ENCODE measurements at regions not wholly inside any gene's neighbourhood (a gene's known extent, or its start where the extent isn't known, plus 50 kb on each side); places are given as distances from the start of the nearest gene placed in this dataset.
"Not testable (repeated sequence)": the region's sequence is repeated elsewhere in the genome, so short reads cannot be mapped to it uniquely, and the experiment has no call there.

DNA sequence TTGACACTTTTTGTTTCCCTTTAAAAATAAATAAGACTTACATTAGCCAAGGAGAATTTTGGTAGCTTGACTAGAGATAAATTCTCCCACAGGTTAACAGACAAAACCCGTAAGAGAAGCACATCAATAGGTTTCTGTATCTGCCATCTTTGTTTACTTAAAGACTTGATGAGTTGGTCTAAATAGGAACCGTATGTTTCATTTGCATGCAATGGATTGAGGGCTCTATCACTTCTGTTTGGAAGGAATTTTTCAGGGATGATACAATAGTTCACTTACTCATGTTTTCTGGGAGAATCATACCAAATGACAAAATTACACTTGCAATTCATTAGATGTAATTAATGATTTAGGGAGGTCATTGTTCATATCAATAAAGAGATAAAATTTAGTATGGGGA, 631.5 kb upstream of the NR2F2 start:
- intact Hi-C loops (cut with DNase I) = no loop called here
- Histone ChIP-seq H3K27ac (no peak overlapping the region), H3K36me3 (no peaks in the 10 kb centered on the region), H3K4me3 (no peak overlapping the region), H3K4me1 (no peaks in the 10 kb centered on the region), H3K9me3 (peaks cover 35% of the 10 kb centered on the region), H3K27me3 (ENCODE audit: low read depth) (no peaks in the 10 kb centered on the region)
- ATAC-seq (no peak), DNase-seq (no peak)
- TF ChIP-seq, protein P1, sequence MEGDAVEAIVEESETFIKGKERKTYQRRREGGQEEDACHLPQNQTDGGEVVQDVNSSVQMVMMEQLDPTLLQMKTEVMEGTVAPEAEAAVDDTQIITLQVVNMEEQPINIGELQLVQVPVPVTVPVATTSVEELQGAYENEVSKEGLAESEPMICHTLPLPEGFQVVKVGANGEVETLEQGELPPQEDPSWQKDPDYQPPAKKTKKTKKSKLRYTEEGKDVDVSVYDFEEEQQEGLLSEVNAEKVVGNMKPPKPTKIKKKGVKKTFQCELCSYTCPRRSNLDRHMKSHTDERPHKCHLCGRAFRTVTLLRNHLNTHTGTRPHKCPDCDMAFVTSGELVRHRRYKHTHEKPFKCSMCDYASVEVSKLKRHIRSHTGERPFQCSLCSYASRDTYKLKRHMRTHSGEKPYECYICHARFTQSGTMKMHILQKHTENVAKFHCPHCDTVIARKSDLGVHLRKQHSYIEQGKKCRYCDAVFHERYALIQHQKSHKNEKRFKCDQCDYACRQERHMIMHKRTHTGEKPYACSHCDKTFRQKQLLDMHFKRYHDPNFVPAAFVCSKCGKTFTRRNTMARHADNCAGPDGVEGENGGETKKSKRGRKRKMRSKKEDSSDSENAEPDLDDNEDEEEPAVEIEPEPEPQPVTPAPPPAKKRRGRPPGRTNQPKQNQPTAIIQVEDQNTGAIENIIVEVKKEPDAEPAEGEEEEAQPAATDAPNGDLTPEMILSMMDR (IDR thresholded peaks at IDR 0.05) = no peak

DNA sequence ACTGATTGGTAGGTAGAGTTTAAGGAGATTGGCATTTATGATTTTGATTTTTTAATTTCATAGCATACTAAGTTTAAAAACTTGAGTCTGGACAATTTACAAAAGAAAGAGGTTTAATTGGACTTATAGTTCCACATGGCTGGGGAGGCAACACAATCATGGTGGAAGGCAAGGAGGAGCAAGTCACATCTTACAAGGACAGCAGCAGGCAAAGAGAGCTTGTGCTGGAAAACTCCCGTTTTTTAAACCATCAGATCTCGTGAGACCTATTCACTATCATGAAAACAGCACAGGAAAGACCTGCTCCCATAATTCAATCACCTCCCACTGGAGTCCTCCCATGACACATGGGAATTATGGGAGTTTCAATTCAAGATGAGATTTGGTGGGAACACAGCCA, 630.9 kb upstream of the NR2F2 start:
- Histone ChIP-seq H3K4me3 (no peak overlapping the region), H3K27me3 (ENCODE audit: low read depth) (no peaks in the 10 kb centered on the region), H3K27ac (no peak overlapping the region), H3K9me3 (peaks cover 31% of the 10 kb centered on the region), H3K4me1 (no peaks in the 10 kb centered on the region), H3K36me3 (no peaks in the 10 kb centered on the region)
- TF ChIP-seq, protein P1 (IDR thresholded peaks at IDR 0.05) = no peak
- ATAC-seq (no peak), DNase-seq (no peak)
- intact Hi-C loops (cut with DNase I) = no loop called here

DNA sequence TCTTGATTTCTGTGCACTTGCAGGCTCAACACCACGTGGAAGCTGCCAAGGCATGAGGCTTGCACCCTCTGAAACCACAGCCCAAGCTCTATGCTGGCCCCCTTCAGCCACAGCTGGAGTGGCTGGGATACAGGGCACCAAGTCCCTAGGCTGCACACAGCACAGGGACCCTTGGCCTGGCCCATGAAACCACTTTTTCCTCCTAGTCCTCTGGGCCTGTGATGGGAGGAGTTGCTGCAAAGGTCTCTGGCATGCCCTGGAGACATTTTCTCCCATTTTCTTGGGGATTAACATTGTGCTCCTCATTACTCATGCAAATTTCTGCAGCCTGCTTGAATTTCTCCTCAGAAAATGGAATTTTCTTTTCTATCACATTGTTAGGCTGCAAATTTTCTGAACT, 629.8 kb upstream of the NR2F2 start:
- ATAC-seq; H3K36me3 ChIP-seq; intact Hi-C loops (cut with DNase I); H3K27me3 ChIP-seq (ENCODE audit: low read depth); H3K27ac ChIP-seq; H3K4me3 ChIP-seq; DNase-seq; H3K4me1 ChIP-seq: not testable (repeated sequence)
- H3K9me3 ChIP-seq = peaks cover 21% of the 10 kb centered on the region

DNA sequence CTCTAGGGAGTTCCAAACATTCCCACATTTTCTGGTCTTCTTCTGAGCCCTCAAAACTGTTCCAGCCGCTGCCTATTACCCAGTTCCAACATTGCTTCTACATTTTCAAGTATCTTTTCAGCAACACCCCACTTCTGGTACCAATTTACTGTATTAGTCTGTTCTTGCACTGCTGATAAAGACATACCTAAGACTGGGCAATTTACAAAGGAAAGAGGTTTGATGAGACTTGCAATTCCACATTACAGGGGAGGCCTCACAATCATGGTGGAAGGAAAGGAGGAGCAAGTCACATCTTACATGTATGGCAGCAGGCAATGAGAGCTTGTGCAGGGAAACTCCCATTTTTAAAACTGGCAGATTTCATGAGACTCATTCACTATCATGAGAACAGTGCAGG, 629.1 kb upstream of the NR2F2 start:
- intact Hi-C loops (cut with DNase I) = no loop called here
- no peak for DNase-seq
- H3K4me3 ChIP-seq = no peak overlapping the region

DNA sequence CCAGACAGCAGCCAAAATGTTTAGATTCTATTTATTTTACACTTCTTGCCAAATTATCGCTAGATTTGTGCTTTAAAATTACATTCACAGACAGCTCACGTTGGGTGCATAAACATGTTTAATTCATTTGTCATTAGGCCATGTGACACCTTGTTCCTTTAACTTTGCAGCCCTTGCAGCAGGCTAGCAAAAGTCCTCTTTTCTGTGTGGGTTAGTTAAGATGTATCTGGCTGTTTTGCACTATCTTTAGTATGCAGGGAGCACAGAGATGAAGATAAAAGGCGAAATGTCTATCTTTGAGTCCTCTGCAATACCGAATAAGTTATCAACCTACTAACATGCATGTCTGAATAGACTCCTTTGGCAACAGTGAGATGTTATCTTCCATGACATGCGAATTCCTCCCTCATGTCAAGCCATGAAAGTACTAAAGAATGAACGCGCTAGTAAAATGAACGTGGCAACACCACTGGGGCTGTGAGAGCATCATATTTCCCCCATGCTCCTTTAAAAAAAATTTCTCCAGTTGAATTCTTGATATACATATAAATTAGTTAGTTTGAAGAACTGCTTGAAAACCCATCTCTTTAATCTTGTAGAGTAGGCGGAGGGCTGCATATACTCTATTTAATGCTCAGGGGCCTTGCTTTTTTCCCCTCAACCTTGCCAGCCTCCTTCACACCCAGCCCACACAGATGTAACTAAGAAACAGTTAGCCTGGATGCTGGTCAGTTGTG, 620.4 kb upstream of the NR2F2 start:
- Histone ChIP-seq H3K36me3 (no peaks in the 10 kb centered on the region), H3K4me3 (no peak overlapping the region), H3K9me3 (no peaks in the 10 kb centered on the region), H3K4me1 (no peaks in the 10 kb centered on the region), H3K27ac (no peak overlapping the region), H3K27me3 (ENCODE audit: low read depth) (no peaks in the 10 kb centered on the region)
- DNase-seq (no peak), ATAC-seq (no peak)
- TF ChIP-seq, protein P1 (IDR thresholded peaks at IDR 0.05) = no peak
- intact Hi-C loops (cut with DNase I) = no loop called here

More for the DNA sequence above, 629.1 kb upstream of the NR2F2 start:
- peaks cover 21% of the 10 kb centered on the region for H3K9me3 ChIP-seq
- no peak for ATAC-seq
- no peaks in the 10 kb centered on the region for H3K36me3 ChIP-seq
- no peaks in the 10 kb centered on the region for H3K27me3 ChIP-seq (ENCODE audit: low read depth)
- no peak overlapping the region for H3K27ac ChIP-seq
- no peaks in the 10 kb centered on the region for H3K4me1 ChIP-seq
- TF ChIP-seq, protein P1 (IDR thresholded peaks at IDR 0.05) = no peak

DNA sequence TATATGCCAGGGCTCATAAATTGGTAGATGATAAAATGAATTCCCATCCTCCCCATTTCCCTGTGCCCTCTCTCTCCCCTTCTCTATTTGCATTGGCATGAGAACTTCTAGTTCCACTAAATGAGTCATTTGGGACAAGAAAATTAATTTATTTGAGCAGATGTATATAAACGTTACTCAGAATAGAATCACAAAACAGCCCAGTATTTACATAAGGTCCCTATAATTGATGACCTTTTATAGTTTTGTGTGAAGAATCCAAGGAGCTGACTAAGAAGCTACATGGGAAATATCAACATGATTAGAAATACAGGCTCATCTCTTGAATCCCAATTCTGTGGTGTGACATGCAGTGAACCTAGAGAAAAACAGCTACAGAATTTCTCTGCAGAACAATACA, 617.7 kb upstream of the NR2F2 start:
- TF ChIP-seq, protein P1 (IDR thresholded peaks at IDR 0.05) = no peak
- Histone ChIP-seq H3K27ac (no peak overlapping the region), H3K36me3 (no peaks in the 10 kb centered on the region), H3K4me1 (no peaks in the 10 kb centered on the region), H3K27me3 (ENCODE audit: low read depth) (no peaks in the 10 kb centered on the region), H3K9me3 (no peaks in the 10 kb centered on the region), H3K4me3 (no peak overlapping the region)
- ATAC-seq (no peak), DNase-seq (no peak)
- intact Hi-C loops (cut with DNase I) = no loop called here

Measured in lower lobe of right lung (tissue), 2 donors.